GM21360 (cell line): ENCODE measurements at regions not wholly inside any gene's neighbourhood (a gene's known extent, or its start where the extent isn't known, plus 50 kb on each side); places are given as distances from the start of the nearest gene placed in this dataset.
"Not testable (repeated sequence)": the region's sequence is repeated elsewhere in the genome, so short reads cannot be mapped to it uniquely, and the experiment has no call there.

Experiments
- ATAC-seq: cut with Tn5 transposase; IDR thresholded peaks from one replicate; pipeline ENCODE4 v1.9.1; 2021; ENCODE audit warnings: mild to moderate bottlenecking, moderate library complexity; ENCODE audit not compliant: unreplicated experiment

- ATAC-seq, result no peak
These were observed 124.1 kb upstream of the SFSWAP start for GRCh38 chr12:131586761-131587160.

- no peak for ATAC-seq
These were observed 123.3 kb upstream of the SFSWAP start for GRCh38 chr12:131587565-131587964.

- ATAC-seq, result no peak
These were observed 121.5 kb upstream of the SFSWAP start for GRCh38 chr12:131589221-131589897.

GRCh38 chr12:131589966-131590365, 120.9 kb upstream of the SFSWAP start:
- ATAC-seq, result no peak

- no peak for ATAC-seq
These were observed 119.8 kb upstream of the SFSWAP start for GRCh38 chr12:131591136-131591535.

- no peak for ATAC-seq
These were observed 118.9 kb upstream of the SFSWAP start for GRCh38 chr12:131591714-131592709.

- ATAC-seq, result peak; percentile 96
These were observed 117.9 kb upstream of the SFSWAP start for GRCh38 chr12:131592972-131593371.

GRCh38 chr12:131593406-131593805, 117.5 kb upstream of the SFSWAP start:
- no peak for ATAC-seq

- no peak for ATAC-seq
These were observed 114.8 kb upstream of the SFSWAP start for GRCh38 chr12:131596115-131596514.

- no peak for ATAC-seq
These were observed 113.6 kb upstream of the SFSWAP start for GRCh38 chr12:131597333-131597732.

GRCh38 chr12:131598717-131599116, 112.2 kb upstream of the SFSWAP start:
- ATAC-seq, result no peak

GRCh38 chr12:131599190-131600159, 111.4 kb upstream of the SFSWAP start:
- ATAC-seq, result no peak

GRCh38 chr12:131600160-131600532, 110.7 kb upstream of the SFSWAP start:
- ATAC-seq, result no peak

- not testable (repeated sequence) for ATAC-seq
These were observed 109.4 kb upstream of the SFSWAP start for GRCh38 chr12:131601499-131601898.

- no peak for ATAC-seq
These were observed 107.6 kb upstream of the SFSWAP start for GRCh38 chr12:131603106-131603938.

- ATAC-seq, result no peak
These were observed 106.7 kb upstream of the SFSWAP start for GRCh38 chr12:131603939-131604795.

GRCh38 chr12:131604859-131605258, 106.0 kb upstream of the SFSWAP start:
- ATAC-seq, result no peak

- no peak for ATAC-seq
These were observed 105.5 kb upstream of the SFSWAP start for GRCh38 chr12:131605304-131605829.
